ENCODE measurements at regions not wholly inside any gene's neighbourhood (a gene's known extent, or its start where the extent isn't known, plus 50 kb on each side); places are given as distances from the start of the nearest gene placed in this dataset.

DNA sequence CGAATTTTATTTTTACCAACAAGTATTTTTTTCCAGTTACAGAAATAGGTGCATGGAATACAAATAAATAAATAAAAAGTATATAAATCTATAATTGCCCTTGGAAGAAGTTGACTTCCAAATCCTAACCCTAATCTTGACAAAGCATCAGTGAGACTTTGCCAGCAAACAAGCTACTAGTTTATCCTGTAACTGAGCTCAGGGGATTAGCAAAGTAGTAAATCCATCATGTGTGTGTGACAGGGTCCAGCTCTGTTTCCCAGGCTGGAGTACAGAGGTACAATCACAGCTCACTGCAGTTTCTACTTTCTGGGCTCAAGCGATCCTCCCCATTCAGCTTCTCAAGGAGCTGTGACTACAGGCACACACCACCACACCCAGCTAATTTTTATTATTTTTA is 948.0 kb upstream of the CNTNAP5 start:
- no peak for DNase-seq

DNA sequence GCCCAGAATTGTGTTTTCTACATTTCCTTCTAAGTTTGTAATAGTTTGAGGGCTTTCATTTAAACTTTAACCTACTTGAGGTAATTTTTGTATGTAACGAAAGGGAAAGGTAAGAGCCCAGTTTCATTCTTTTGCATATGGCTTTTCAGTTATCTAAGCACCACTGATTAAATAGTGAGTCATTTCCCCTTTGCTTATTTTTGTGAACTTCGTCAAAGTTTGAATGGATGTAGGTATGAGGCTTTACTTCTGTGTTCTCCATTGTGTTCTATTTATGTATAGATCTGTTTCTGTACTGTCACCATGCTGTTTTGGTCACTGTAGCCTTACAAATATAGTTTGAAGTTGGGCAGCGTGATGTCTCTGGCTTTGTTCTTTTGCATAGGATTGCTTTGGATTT is 944.8 kb upstream of the CNTNAP5 start:
- no peak for DNase-seq

DNA sequence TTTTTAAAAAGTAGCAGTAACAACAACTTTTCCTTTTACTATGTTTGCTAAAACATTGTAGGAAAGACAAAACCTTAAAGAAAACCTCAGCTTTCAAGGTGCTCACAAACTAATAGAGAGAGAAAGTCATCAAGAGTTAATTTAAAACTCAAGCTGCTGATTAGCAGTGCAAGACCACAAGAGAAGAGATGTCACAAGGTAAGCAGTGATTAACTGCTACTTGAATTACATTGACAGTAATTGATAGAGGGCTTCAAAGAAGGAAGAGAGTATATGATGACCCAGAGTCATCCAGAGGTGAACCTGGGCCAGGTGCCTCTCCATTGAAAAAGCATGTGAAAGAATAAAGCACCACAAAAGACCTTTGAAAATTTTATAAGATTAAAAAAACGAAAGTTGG is 939.6 kb upstream of the CNTNAP5 start:
- no peak for DNase-seq

DNA sequence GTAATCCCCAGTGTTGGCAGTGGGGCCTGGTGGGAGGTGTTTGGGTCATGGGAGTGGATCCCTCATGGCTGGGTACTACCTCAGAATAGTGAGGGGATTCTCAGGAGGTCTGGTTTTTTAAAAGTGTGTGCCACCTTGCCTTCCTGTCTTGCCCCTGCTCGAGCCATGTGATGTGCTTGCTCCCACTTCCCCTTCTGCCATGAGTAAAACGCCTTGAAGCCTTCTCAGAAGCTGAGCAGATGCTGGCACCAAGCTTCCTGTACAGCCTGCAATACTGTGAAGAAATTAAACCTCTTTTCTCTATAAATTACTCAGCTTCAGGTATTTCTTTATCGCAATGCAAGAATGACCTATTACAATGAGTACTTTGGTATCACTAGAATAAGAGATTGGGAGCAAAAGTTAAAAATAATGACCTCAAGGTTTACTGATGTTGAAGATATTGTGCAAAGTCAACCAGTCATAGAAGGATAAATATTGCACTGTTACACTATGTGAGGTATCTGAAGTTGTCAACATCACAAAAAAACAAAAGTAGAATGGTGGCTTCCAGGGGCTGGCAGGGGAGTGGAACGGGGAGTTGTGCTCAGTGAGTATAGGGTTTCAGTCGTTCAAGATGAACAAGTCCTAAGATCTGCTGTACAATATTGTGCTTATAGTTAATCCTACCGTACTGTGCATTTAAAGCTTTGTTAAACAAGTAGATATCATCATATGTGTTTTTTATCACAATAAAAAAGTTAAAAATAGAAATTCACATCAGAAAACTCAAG is 938.3 kb upstream of the CNTNAP5 start:
- no peak for DNase-seq

DNA sequence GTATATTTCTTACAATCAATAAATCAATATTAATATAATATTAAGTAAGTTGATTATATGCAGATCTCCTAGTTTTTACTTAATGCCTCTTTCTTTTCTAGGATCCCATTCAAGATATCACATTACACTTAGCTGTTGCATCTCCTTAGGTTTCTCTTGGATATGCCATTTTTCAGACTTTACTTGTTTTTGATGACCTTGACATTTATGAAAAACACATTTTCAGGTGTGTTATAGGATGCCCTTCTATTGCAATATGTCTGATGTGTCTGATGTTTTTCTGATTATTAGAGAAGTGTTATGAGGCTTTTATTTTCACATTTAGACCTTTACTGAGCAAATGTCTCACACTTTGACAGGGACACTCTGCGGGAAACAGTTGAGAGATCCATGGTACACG is 933.6 kb upstream of the CNTNAP5 start:
- no peak for DNase-seq

DNA sequence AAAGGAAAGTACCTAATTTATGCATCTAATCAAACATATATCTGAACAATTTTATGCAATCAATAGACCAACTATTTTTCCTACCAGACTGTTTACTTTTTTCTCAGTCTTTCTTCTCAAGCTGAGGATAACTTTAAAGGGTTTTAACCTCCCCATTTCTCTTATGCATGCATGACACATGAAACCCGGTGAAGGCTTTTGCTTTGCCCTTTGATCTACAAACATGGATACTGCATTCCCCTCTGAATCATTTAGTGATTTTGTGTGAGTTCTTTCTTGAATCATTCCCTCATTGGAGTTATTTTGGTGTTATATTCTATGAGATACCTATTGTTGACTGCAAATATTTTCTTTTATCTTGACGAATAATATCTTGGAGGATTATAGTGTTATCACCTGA is 931.9 kb upstream of the CNTNAP5 start:
- DNase-seq: no peak

DNA sequence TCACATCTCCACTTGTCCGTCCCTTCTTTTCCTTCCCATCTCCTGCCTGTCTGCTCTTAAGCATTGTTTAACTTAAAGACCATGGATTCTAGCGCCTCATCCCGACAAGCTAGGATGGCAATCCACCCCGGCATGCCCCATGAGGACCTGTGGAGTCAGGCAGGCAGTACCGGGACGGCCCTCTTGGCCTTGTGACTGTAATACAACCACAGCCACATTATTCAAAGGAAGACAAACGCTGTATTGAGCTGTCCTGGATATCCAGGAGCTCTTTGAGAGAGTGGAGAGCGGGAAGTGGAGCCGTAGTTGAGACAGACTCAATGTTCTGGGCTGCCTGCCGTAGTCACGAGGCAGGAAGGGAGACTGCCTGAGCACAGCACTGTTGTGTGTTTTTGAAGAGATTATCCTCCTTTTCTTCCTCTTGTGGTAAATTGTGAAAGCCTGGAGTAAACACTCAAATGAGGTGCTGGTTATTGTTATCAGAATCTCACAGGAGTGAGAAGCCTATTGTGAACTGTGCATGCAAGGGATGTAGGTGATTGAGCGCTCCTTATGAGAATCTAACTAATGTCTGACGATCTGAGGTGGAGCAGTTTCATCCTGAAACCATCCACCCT is 929.8 kb upstream of the CNTNAP5 start:
- no peak for DNase-seq

DNA sequence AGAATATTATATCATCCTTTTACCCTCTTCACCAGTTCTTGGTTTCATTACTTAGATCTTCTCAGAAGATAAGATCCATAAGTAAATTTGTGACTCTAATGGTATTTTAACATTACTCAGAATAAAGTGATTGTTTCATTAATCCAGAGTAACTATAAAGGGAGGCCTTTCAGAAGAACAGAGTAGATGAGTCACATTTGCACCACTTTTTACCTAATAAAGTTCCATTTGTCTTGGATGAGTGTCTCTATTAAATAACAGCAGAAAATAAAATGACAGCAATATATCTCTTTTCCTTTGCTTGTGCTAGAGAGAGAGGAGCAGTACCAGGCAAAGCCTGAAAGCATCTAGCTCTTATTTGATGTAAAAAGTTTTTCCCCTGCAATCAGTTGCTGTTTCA is 926.5 kb upstream of the CNTNAP5 start:
- DNase-seq: no peak

DNA sequence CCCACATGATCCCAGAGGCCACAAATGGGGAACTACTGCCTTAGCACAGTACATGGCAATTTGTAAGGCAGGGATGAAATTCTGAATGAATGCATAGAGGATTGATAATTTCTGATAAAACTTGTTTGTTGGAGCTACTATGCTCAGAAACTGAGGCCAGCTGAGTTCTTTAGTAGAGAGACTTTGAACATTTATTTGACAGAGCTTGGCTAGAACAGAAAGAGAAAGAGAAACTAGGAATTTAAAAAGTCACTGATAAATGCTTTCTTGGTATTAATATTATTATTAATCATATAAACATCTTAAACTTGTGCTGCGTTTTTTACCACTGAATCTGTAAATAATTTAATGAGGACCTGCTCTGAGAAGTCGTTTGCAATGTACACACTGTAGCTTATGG is 923.7 kb upstream of the CNTNAP5 start:
- DNase-seq: no peak

DNA sequence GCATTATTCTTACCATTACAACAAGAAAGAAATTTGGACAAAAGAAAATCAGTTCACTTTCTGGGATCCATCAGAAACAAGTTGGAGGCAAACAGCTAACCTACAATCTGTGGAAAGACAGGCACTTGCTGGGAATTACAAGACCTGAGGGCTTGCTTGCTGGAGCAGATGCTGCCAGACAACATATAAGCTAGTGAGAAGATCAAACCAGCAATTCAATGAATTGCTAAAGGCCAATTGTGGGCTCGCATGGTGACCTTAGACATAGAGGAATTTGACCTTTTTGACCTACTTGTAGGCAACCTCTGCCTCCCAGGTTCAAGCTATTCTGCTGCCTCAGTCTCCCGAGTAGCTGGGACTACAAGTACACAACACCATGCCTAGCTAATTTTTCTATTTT is 921.2 kb upstream of the CNTNAP5 start:
- DNase-seq: no peak

DNA sequence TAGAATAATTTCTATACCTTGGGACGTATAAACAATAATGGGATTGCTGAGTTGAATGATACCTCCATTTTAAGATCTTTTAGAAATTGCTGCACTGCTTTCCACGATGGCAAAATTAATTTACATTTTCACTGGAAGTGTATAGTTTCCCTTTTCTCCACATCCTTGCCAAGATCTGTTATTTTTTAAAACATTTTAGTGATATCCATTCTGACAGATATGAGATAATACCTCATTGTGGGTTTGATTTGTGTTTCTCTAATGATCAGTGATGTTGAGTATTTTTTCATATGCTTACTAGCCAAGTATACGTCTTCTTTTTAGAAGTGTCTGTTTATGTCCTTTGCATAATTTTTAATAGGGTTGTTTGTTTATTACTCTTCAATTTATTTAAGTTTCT is 908.5 kb upstream of the CNTNAP5 start:
- DNase-seq: no peak

DNA sequence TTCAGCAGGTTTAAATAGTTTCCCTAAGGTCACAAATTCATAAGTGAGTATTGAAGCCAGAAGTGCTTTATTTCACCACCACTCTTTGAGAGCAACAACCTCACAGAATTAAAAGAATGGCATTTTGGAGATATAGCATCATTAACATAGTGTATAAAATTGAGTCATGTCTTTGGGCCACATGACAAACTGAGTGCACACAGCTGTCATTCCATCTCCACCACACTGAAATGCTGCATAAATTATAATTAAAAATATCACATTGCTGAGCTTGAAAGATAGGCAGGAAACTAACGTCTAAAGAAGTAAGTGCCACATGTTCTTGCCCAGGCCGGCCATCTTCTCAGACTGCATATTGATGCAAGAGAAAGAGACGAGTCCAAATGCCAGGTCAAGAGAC is 897.9 kb upstream of the CNTNAP5 start:
- DNase-seq: no peak

DNA sequence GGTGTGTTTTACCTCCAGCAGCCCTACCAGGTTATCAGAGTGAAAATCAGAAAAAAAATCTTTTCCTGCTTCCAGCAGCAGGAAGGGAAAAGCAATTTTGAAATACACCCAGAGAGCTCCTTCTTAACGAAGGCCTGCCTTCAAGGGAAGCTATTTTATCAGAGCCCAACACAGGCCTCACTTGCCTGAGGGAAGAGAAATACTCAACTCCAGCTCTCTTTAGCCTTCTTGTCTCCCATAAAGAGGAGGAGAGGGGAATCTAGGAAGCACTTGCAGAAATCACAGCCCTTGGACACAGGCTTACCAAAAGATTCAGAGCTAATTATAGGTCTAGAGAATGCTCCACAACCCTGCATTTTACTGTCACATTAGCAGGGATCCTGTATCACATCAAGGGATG is 896.1 kb upstream of the CNTNAP5 start:
- no peak for DNase-seq

DNA sequence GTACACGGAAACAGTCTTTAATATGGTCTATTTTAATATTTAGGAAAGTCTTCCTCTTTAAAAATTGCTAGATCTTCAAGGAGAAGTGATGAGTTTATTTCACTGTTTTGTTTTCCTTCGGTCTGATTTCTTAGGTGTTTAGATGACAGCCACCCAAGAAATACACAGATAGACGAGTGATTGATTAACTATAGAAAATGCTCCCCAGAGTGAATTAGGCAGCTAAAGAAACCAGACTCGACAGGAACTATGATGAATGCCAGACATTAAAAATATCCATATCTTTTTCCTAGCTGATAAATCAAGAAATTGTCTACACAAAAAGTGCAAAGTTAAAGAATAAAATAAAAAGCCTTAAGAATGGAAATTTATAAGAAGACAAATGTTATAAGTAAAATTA is 888.7 kb upstream of the CNTNAP5 start:
- no peak for DNase-seq

DNA sequence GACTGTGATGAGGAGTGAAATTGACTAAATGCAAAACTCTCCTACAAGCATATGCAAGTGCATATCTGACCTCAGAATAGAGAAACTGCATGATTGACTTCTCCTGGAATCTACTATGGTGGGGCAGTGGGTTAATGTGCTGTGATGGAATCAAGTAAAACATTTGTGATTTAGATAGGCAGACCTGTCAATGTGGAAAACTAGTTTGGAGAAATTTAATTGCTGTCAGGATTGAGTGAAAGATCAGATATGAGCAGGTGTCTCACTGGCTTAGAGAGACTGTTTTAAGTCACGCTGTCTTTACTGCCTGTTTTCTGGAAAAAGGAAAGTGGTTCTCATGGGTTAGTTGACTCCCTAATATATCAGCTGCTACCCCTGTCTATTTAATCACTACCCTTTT is 881.0 kb upstream of the CNTNAP5 start:
- no peak for DNase-seq

DNA sequence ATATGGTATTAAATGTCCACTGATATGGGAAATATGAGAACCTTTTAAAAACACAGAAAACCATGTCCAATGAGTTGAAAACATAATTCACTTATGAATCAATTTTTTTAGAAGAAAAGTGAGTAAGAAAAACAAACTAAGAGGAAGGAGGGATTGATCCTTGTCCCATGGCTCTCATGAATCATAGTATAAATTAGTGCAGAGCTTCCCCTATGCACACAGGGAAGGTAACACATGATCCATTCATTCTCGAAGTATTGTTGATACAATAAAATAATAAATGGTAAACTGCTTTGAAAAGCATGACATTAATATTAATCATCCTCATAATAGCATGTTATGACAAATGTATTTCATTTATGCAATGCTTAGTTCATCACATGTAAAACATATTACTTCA is 872.0 kb upstream of the CNTNAP5 start:
- DNase-seq: no peak

DNA sequence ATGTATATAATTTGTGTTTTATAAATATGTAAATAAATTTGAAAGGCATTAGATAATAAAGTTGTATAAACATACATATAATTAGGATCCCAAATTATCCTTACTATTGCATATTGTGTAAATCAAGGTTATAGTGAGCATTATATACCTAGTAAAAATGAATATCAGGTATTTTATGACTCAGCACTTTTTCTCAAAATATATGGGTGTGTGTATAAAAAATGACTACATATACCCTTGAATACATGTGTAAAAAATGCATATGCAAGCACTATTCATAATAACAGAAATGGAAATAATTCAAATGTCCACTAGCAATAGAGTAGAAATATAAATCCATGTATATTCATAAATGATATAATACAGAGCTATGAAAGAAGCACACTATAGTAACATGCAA is 870.9 kb upstream of the CNTNAP5 start:
- no peak for DNase-seq

DNA sequence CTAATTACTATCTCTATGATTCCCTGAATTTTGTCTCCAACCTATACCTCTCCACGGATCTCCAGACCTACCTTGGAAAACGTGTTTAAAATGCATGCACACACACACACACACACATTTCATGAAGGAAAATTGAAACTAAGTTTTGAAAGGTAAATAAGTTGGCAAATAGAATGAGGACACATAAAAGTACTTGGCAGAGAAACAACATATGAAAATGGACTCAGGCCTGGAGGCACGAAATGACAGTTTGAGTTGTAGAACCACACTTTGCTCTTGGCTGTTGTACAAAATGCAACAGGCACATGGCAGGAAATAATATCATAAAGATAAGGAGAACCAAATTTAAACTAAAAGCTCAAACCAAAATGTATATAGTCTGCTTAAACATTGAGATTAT is 868.1 kb upstream of the CNTNAP5 start:
- DNase-seq: no peak

DNA sequence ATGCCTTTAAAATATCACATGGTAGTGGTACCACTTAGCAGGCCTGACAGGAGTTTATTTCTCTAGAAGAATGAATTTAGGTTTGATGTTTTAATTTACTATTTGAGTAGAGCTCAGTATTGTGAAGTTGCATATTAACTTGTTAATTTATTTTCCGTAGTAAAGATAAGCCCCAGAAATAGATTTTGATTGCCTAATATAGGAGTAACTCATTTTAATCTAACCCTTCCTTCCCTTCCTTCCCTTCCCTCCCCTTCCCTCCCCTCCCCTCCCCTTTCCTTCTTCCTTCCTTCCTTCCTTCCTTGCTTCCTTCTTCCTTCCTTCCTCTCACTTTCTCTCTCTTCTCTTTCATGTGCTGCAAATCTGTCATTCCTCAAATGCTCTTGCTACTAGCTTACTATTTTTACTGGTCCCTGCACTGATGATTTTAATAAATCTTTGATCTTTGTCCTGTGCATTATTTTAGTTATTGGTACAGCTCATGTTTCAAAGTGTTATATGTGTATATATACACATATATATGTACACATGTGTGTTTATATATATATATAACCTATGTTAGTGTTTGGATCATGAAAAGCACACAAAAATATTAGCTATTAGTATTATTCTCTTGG is 862.6 kb upstream of the CNTNAP5 start:
- DNase-seq: no peak

DNA sequence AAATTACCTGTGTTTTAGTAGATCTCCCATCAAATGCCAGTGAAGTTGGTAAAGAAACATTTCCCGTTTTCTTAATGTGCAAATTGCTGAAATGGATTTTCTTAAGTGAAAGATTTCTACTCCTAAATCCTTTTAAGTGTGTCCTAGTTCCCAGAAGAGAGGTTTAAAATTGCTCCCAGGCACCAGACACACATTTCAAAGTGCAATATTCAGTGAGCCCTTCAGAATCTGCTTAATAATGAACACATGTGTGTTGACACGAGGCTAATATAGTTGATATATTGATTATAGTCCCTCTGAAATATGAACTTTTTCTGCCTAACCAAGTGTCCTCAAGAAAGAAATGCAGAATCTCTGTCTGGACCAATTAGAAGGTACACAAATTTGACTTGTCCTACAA is 861.7 kb upstream of the CNTNAP5 start:
- DNase-seq: no peak

DNA sequence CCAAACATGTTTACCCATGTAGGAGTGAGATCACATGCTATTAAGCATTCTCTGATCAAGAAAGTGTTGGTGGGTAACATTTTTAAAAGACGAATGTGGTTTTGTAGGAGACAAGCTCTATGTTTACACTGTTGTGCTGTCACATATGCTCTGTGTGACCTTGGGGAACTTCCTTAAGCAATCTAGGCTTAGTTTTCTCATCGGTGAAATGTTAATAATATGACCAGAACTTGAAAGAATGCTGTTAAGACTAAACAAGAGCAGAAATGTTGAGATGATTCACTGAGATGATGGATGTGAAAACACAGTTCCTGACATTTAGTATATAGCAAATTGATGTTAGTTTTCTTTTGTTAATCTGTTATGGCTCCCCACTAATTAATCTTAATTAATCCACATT is 860.9 kb upstream of the CNTNAP5 start:
- DNase-seq: no peak

DNA sequence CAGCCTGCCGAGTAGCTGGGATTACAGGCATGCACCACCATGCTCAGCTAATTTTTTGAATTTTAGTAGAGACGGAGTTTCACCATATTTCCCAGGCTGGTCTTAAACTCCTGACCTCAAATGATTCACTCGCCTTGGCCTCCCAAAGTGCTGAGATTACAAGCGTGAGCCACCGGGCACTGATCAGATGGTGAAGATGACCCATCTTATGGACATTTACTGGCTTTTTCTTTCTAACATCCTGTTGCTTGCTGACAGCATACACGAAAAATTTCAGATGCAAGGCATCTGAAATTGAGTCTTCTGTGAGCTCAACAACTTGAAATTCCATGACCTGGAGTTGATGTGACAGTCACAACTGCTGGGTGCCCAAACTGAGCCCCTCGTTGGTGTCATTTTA is 859.5 kb upstream of the CNTNAP5 start:
- no peak for DNase-seq

DNA sequence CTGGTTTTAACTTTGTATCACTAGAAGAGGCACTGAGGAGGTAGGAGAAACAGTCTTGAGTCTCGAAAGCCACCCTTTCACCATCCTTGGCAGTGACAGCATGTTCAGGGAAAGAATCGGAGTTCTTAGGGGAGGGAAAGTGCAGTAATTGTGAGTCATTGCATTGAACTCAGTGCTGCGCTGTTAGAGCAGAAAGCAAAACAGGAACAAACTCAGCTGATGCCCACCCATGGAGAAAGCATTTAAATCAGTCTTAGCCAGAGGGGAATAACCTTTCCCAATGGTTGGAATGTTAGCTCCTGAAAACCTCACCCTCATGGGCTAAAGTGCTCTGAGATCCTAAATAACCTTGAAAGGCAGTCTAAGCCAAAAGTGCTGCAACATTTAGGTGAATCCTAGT is 845.6 kb upstream of the CNTNAP5 start:
- no peak for DNase-seq

DNA sequence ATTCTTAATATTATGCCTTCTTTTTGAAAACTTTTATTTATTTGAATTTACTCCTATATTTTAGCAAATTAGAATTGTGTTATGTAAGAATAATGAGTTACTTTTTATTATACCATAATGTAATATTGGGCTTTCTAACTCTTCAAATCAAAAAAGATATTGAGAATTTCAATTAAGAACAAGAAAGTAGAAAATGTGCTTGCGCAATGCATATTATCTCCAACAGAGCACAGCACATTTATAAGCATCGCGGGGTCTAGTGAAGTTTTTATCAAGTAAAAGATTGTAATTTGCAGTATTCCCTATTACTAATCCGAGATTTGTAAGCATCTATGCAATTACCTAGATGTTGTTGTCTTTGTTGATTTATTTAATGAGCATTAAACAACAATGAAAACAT is 829.1 kb upstream of the CNTNAP5 start:
- DNase-seq: no peak

DNA sequence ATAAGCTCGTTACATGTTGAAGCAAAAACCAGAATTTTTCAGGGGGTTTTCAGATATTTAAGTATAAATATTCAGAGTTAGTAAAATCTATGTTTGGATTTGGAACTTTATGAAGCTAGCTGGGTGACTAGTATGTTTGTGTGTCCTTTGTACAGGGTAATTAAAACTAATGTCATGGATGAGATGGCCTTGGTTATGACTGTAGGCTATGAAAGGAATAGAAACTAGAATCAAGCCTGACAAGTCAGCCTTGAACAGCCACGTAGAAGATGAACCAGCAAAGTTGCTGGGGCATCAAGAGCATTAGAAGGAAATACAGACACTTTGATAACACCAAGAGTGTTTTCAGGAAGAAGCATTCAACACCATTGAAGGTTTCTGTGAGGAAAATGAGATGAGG is 825.1 kb upstream of the CNTNAP5 start:
- no peak for DNase-seq

All from NCI-H2171 (cell line).